AG08395 (cell line): ENCODE measurements at regions not wholly inside any gene's neighbourhood (a gene's known extent, or its start where the extent isn't known, plus 50 kb on each side); places are given as distances from the start of the nearest gene placed in this dataset.

Experiments used
- DNase-seq: peaks from one replicate; pipeline ENCODE4 v3.0.0; 2012; ENCODE audit warnings: mixed read lengths, low spot score

GRCh38 chr2:76318848-76319360, 608.2 kb upstream of the GCFC2 start:
- DNase-seq, result no peak

GRCh38 chr2:76316691-76317090, 606.0 kb upstream of the GCFC2 start:
- no peak for DNase-seq

- no peak for DNase-seq
These were observed 603.7 kb upstream of the GCFC2 start for GRCh38 chr2:76314271-76315020.

- DNase-seq, result no peak
These were observed 601.5 kb upstream of the GCFC2 start for GRCh38 chr2:76312236-76312635.

GRCh38 chr2:76311728-76312127, 601.0 kb upstream of the GCFC2 start:
- DNase-seq, result no peak

- no peak for DNase-seq
These were observed 600.3 kb upstream of the GCFC2 start for GRCh38 chr2:76310894-76311633.

GRCh38 chr2:76307495-76307894, 596.8 kb upstream of the GCFC2 start:
- DNase-seq, result no peak

GRCh38 chr2:76298041-76298440, 587.3 kb upstream of the GCFC2 start:
- no peak for DNase-seq

GRCh38 chr2:76296438-76296837, 585.7 kb upstream of the GCFC2 start:
- DNase-seq, result no peak

GRCh38 chr2:76295762-76296161, 585.0 kb upstream of the GCFC2 start:
- no peak for DNase-seq

- DNase-seq, result no peak
These were observed 577.9 kb upstream of the GCFC2 start for GRCh38 chr2:76288598-76288997.

GRCh38 chr2:76288146-76288545, 577.4 kb upstream of the GCFC2 start:
- no peak for DNase-seq

GRCh38 chr2:76283350-76283749, 572.6 kb upstream of the GCFC2 start:
- no peak for DNase-seq

- no peak for DNase-seq
These were observed 570.6 kb upstream of the GCFC2 start for GRCh38 chr2:76281156-76281841.

- DNase-seq, result no peak
These were observed 570.0 kb upstream of the GCFC2 start for GRCh38 chr2:76280686-76281085.

- no peak for DNase-seq
These were observed 568.4 kb upstream of the GCFC2 start for GRCh38 chr2:76279142-76279541.

GRCh38 chr2:76275788-76276187, 565.1 kb upstream of the GCFC2 start:
- DNase-seq, result no peak

- DNase-seq, result no peak
These were observed 564.0 kb upstream of the GCFC2 start for GRCh38 chr2:76274676-76275075.

- DNase-seq, result no peak
These were observed 563.4 kb upstream of the GCFC2 start for GRCh38 chr2:76274160-76274559.

GRCh38 chr2:76270096-76270710, 559.5 kb upstream of the GCFC2 start:
- DNase-seq, result no peak

- DNase-seq, result no peak
These were observed 558.3 kb upstream of the GCFC2 start for GRCh38 chr2:76268902-76269620.

- no peak for DNase-seq
These were observed 557.8 kb upstream of the GCFC2 start for GRCh38 chr2:76268484-76268883.
